ENCODE measurements at regions not wholly inside any gene's neighbourhood (a gene's known extent, or its start where the extent isn't known, plus 50 kb on each side); places are given as distances from the start of the nearest gene placed in this dataset.

- Mint-ChIP-seq H3K27me3 (no peaks in the 10 kb centered on the region), H3K4me3 (ENCODE audit: low read depth) (no peak overlapping the region), H3K27ac (no peak overlapping the region), H3K9me3 (ENCODE audit: low read depth) (no peaks in the 10 kb centered on the region), H3K36me3 (ENCODE audit: insufficient read depth) (no peaks in the 10 kb centered on the region), H3K4me1 (ENCODE audit: low read depth) (no peaks in the 10 kb centered on the region)
- no peak for DNase-seq (ENCODE audit: low spot score, unreplicated experiment)
- TF ChIP-seq CTCF (IDR thresholded peaks at IDR 0.05; ENCODE audit: unreplicated experiment) = no peak
These were observed 65.6 kb upstream of the PCDH15 start for GRCh38 chr10:54866666-54867065.

- no peaks in the 10 kb centered on the region for H3K27me3 Mint-ChIP-seq
- peaks cover 3% of the 10 kb centered on the region for H3K9me3 Mint-ChIP-seq (ENCODE audit: low read depth)
- H3K4me3 Mint-ChIP-seq (ENCODE audit: low read depth) = no peak overlapping the region
- H3K36me3 Mint-ChIP-seq (ENCODE audit: insufficient read depth) = no peaks in the 10 kb centered on the region
- TF ChIP-seq CTCF (IDR thresholded peaks at IDR 0.05; ENCODE audit: unreplicated experiment) = no peak
- H3K4me1 Mint-ChIP-seq (ENCODE audit: low read depth) = no peaks in the 10 kb centered on the region
- no peak overlapping the region for H3K27ac Mint-ChIP-seq
- DNase-seq (ENCODE audit: low spot score, unreplicated experiment) = no peak
These were observed 53.8 kb upstream of the PCDH15 start for GRCh38 chr10:54854843-54855242.

GRCh38 chr10:54854389-54854788, 53.4 kb upstream of the PCDH15 start:
- no peaks in the 10 kb centered on the region for H3K27me3 Mint-ChIP-seq
- peaks cover 3% of the 10 kb centered on the region for H3K9me3 Mint-ChIP-seq (ENCODE audit: low read depth)
- no peak for DNase-seq (ENCODE audit: low spot score, unreplicated experiment)
- no peaks in the 10 kb centered on the region for H3K4me1 Mint-ChIP-seq (ENCODE audit: low read depth)
- H3K4me3 Mint-ChIP-seq (ENCODE audit: low read depth) = no peak overlapping the region
- no peak overlapping the region for H3K27ac Mint-ChIP-seq
- H3K36me3 Mint-ChIP-seq (ENCODE audit: insufficient read depth) = no peaks in the 10 kb centered on the region
- TF ChIP-seq CTCF (IDR thresholded peaks at IDR 0.05; ENCODE audit: unreplicated experiment) = no peak

- no peaks in the 10 kb centered on the region for H3K4me1 Mint-ChIP-seq (ENCODE audit: low read depth)
These were observed 52.9 kb upstream of the PCDH15 start for GRCh38 chr10:54853883-54854282.

More at GRCh38 chr10:54853883-54854282, 52.9 kb upstream of the PCDH15 start:
- no peak for TF ChIP-seq CTCF (IDR thresholded peaks at IDR 0.05; ENCODE audit: unreplicated experiment)
- H3K27ac Mint-ChIP-seq = no peak overlapping the region
- DNase-seq (ENCODE audit: low spot score, unreplicated experiment) = no peak
- H3K27me3 Mint-ChIP-seq = no peaks in the 10 kb centered on the region
- H3K36me3 Mint-ChIP-seq (ENCODE audit: insufficient read depth) = no peaks in the 10 kb centered on the region
- H3K4me3 Mint-ChIP-seq (ENCODE audit: low read depth) = no peak overlapping the region
- peaks cover 3% of the 10 kb centered on the region for H3K9me3 Mint-ChIP-seq (ENCODE audit: low read depth)
